NCI-H526 treated with DMSO at 0.1 percent for 48 hours (cell line): ENCODE measurements at regions not wholly inside any gene's neighbourhood (a gene's known extent, or its start where the extent isn't known, plus 50 kb on each side); places are given as distances from the start of the nearest gene placed in this dataset.
"Not testable (repeated sequence)": the region's sequence is repeated elsewhere in the genome, so short reads cannot be mapped to it uniquely, and the experiment has no call there.

Source experiments
- DNase-seq: peaks from one replicate; lab custom pipeline; 2025; lab: John Stamatoyannopoulos, UW

DNA sequence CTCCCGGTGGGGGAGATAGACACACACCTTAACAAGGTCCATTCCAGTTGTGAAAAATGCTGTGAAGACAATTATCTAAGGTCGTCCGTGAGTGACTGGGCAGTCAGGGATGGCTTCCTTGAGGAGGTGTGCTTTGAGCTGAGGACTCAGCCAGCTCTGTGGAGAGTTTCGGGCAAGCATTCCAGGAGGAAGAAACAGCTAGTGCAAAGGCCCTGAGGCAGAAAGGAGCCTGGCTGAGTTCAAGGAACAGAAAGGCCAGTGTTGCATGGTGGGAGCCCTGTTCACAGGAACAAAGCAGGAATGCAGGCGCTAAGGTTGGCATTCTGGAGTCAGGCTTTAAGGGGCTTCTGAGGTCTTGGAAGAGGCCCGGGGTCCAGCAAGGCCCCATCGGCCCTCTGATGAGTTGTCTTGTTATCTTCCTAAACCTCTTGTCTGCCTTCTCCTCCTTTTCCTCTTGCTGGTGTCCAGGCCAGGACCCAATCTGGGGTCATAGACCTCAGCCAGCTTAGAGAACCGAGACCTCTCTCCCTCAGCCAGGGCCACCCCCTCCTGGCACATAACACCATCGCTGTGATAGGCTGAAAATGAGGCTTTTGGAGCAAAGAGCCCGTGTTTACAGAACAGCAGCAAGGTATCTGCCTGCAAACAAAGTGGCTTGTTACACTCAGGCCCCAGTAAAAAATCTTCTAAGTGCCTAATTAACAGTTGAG is 270.2 kb upstream of the MVB12B start:
- DNase-seq, result no peak

DNA sequence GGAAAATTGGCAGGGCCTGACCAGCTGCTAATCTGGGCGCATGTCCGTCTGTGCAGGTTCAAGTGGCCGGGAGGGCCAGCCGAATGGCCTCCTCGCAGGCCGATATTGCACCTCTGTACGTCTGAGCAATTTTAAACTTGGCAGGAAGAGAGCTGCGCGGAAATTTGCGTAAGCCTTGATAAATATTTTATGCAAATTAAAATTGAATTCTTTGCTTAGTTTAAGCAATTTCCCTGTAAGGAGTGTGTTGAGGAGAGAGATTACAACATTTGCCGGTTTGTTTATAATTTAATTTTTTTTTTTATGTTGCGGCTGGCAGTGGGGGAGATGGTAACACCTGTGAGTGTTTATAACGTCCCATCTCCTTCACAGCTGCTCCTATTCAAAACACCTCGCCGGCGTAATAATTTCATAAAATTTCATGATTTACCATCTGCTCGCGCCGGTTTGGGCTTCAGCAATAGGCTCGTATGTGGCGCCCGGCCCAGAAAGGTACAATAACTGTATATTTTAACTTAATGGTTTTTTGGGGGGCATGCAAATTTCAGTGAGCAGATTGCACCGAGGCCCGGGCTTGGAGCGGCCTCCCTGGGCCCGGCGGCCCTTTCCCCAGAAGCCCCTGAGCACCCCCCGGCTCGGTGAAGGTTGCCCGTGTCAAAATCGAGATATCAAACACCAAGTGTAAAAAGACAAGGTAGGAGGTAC is 269.4 kb upstream of the MVB12B start:
- peak; percentile 39 for DNase-seq

DNA sequence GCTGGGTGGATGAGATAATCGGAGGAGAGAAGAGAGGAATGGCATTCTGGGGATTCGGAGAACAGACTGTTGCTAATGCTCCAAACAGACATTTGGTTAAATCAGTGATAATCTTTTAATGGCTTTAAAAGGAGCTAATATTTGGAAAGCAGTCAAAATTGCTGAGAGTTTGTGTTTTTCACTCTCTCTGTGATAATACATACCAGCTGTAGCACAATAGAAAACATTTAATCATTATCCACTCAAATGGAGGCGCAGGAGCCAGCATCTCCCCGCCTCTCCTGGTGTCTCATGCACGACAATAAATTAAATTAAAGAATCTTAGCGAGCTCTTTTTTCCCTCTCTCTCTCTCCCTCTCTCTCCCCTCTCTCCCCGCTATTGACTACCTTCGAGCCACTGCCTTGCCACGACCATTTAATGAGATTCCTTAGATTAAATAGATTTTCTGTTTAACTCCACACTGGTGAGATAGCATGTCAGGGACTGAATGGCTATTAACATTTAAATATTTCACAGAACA is 268.6 kb upstream of the MVB12B start:
- DNase-seq, result no peak

DNA sequence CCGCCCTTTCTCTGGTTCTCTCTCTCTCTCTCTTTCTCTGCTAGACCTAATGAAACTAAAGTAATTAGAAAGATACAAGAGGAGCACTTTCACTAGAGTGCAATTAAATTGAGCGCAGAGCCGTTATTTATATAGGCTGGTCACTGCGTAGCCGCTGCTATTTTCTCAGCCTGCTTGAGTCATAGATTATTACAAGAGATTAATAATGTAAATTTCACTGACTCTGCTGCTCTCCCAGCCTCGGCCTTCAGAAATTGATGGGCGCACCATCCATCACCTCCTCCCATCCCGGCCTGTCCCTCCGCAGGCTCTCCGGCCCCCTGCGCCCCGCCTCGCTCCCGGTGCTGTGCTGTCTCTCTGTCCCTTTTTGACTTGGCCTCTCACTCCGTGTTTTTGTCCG is 268.0 kb upstream of the MVB12B start:
- no peak for DNase-seq

DNA sequence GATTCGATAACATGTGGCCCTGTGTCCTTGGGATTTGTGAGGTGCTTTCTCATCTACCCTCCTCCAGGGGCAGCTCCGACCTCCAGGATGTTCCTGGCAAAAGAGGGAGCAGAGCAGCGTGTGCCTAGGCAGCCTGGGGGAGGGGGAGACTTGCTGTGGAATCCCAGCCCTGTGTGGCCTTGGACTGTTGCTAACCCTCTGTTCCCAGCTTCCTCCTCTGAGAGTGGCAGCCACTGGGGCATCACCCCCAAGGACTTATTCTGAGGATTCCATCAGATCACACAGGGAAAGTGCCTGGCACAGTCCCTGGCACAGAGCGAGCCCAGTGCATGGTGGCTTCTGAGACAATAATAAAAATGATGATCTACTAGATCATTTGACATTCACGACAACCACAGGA is 265.1 kb upstream of the MVB12B start:
- DNase-seq, result no peak

DNA sequence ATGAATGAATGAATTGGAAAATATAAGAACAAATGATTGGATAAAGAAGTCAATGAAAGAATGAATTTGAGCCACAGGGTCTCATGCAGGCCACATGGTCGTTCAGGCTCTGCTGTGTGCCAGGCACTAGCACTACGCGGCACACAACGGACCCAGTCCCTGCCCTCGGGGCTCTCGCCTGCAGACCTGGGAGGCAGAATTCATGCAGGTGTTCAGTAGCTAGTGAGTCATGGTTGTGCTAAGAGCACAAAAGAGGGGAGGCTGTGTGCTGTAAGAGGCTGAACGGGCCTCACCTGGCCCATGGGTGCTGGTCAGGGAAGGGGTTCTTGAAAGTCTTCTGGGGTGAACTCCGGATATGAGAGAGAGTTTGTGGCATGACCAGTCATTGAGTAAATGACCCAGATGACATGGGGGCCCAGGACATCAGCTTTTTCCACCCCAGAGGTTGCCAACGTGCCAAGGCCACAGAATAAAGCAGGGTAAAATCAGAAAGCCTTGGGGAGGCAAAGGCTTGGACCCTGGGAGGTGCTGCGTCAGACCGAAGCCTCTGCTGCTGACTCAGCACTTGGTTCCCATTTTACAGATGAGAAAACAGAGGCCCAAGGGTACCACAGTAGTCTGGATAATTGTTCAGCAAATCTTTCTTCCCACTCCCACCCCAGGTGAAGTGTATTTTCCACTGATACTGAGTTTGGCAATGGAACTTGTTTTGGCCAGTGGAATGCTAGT is 264.3 kb upstream of the MVB12B start:
- no peak for DNase-seq

DNA sequence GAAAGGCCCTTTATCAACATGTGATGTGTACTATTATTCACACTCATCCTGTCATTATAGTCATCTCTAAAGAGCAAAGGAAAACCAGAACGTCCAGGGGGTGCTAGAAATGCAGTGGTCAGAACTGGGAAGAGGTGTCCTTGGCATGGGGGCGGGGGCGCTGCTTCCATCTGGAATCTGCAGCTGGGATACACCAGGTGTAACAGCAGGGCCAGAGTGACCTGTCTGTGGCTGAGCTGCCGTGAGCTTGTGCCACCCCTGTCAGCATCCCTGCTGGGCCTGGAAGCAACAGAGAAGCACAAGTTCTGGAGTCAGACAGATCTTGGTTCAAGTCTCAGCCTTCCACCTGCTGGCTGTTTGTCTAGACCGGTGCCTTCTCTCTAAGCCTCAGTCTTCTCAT is 263.3 kb upstream of the MVB12B start:
- no peak for DNase-seq

DNA sequence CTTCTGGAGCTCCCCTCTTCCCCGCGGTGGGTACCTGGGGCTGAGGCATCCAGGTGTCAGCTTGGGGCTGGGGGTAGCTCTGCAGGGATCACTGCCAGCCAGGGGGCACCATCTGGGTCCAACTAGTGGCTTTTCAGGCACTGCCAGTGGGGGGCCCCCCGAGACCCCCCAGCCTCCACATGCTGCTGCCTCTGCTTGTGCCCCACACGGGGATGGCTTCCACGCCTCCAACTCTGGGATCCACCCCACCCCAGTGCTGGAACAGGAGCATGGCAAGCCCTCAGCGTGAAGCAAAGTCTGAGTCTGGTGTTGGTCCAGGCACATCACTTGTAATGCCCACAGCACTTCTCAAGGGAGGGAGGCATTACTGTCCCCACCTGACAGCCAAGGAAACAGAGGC is 260.5 kb upstream of the MVB12B start:
- DNase-seq, result no peak

DNA sequence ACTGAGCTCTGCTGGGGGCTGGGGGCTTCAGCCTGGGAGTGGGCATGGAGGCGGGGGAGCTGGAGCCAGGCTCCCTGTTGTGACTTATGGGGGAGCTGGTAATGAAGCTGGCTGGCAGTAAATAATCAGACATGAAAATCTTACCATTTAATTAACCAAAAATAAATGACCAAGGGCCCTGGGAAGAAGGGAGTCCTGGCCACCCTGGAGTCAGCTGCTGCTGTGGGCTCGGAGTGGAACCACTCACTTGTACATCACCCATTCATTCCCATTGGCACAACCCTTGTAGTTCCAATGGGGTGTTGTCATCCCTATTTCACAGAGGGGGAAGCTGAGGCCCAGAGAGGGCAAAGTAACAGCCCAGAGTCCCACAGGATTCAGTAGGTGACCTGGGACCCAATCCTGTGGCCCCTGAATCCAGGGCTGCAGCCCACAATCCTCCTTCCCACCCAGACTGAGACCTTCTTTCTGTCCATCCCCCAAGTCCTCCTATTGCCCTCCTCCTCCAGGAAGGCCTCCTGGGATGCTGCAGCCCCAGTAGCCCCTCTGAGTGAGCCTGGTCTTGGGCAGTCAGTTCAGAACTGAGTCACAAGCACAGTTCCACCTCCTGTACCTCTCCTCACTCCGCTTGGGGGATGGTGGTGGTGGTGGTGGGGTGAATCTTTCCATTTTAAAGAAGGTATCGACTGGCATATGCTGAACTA is 259.4 kb upstream of the MVB12B start:
- no peak for DNase-seq

DNA sequence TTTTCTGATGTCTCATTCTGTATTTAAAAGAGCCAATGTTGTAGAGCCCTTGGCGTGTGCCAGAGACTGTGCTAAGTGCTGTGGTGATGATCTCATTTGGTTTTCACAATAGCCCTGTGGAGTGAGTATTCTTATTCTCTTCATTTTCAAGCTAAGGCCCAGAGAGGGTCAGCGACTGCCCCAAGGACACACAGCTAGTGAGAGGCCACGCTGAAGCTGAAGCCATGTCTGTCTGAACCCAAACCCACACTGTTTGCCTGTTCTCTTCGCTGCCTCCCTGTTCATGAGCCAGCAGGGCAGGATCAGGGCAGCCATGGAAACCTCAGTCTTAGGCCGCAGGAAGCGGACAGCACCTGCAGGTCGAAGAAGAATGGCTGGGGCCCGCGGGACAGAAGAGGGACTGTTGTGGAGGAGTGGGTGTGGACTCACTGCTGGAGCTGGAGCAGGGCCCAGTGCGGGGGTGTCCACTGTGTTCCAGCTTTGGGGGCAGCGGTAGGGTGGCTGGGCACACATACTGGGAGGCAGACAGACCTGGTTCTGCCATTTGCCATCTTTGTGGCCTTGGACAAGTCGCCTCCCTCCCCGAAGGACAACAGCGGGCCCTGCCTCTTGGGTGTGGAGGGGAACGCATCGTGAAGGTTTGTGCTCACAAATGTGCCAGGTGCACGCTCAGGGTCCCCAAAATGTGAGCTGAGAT is 257.9 kb upstream of the MVB12B start:
- DNase-seq, result no peak

DNA sequence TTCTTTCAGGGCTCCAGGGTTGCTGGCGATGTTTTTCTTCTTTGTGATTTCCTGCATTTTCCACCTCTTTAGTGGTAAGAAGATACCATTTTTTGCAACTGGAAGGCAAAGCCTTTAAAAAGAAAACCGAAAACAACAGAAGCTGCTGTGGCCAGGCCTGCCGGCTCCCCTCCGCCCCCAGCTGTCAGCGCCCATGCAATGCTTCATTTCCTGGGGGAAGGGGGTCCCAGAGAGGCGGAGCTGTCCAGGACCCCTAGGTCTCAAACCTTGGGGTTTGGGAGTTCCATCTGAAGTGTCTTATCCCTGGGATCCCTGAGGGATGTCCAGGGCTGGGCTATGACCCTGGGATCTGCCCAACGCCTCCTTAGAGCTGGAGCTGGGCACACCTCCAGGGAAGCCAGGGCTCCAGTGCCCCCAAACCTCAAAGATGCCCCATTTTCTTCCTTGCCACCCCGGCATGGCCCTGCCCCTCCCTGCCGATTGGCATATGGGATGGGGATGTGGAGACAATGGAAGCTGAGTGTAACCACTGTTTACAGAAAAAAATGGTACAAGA is 257.2 kb upstream of the MVB12B start:
- no peak for DNase-seq

DNA sequence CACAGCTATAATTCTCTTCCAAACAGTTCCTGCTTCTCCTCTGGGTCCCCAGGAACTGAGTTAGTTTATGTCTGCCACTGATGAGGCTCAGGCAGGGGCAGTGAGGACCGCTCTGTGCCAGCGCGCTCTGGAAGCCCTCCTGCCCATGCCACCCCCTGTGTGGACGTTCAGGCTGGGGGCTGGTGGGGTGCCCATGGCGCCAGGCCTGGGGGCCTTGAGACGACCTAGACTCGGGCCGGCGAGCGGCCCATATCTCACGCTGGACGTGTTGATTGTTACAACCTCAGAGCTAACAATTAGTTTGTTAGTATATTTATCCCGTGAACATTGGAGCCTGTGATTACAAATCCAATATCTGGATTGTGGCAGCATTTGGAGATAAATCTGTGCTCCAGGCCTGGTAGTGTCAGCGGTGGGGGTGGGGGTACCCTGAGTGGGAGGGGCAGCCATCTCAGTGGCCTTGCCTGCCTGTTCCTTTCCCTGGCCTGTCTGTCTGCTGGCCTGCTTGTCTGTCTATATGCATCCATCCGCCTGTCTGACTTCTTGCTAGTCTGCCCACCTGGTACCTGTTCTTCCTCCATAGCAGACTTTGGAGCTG is 256.5 kb upstream of the MVB12B start:
- DNase-seq, result no peak

DNA sequence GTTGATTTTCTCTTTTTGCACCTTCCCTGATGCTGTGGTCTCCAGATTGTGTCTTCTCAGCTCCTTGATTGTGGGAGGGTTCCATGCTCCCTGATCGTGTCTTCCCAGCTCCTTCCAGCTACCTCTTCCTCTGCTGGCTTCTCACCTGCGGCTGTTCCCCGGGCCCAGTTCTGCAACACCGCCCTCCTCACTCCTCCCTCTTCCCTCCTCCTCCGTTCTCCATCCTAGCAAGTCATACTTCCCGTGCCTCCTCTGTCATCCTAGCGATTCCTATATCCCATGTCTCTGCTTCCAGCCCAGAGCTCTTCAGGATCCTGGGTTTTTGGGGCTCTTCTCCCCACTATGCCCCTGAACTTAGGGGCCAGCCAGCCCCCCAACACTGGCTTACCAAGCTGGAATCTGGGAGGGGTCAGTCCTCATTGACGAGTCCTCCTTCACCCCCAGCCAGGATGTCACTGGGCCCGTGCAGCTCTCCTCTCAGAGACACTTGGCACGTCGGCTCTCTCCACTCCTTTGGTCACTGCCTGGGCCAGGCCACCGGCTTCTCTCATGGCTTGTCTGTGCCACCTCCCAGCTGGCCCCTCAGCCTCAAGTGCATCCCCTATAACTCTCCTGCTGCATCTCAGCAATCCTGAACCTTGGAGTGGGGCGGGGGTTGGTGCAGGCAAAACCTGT is 255.4 kb upstream of the MVB12B start:
- no peak for DNase-seq

DNA sequence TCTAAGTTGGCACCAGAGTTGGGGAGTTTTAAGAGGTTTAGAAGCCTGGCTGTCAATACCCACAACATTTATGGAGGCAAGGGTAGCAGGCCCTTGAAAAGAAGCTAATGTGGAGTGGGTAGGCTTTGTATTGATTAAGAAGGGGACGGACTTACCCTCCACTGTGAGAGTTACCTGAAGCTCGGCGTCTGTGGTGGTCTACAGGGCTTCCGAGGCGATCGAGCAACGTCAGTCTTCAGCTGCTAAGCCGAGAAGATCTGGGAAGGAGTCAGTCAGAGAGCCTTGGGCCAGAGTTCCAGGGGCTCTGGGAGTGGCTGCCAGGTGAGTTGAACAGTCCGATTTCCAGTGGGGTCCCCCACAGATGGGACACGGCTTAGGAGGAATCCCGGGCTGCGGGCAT is 249.0 kb upstream of the MVB12B start:
- not testable (repeated sequence) for DNase-seq

DNA sequence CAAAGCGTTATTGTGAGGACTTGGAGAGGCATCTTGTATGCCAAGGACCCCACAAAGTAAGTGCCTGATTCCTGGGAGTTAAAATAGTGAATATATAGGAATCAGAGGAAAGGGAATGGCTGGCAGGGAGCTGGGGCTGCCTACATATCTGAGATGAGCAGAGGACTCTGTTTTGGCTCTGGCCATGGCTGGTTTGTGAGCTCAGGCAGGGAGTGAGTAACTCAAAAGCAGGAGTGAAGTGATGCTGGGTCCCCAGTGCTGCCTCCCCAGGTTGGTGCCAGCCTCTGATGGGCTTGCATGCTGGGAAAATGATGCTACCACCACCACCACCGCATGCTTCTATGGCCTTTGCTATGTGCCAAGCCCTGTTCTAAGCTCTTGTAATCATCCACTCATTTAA is 246.0 kb upstream of the MVB12B start:
- DNase-seq, result no peak

DNA sequence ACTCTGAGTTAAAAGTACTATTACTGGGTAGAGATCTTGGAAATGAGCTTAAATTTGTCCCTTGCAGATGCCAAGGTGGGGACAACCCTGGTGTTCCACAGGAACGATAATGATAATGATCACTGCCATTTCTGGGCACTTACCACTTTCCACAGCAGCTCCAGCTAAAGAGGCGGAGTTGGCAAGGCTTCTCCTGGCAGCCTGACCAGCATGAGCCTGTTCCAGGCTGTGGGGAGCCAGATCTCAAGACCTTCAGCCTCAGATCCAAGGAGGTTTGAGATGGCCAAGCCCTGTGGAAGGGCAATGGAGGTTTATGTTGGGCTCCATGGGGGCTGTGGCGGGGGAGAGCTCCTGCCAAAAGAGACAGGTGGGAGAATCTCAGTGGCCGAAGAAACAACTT is 244.9 kb upstream of the MVB12B start:
- DNase-seq, result no peak

DNA sequence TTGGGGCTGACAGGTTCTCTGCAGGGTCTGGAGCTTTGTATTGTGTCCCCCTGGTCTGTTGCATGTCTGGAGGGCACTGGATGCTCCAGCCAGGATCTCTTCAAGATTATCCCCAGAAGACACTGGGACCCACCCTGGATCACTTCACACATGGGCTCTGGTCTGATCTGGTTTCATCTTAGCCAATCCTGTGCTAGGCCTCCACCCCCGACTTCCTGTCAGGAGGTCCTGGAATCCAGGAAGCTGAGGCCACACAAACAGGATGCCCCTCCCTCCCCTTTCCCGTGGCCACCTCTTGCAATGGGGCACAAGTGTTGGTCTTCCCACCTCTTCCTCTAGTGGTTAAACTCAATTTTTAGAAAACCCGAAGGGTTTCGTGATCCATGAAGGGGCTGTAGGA is 242.6 kb upstream of the MVB12B start:
- no peak for DNase-seq

DNA sequence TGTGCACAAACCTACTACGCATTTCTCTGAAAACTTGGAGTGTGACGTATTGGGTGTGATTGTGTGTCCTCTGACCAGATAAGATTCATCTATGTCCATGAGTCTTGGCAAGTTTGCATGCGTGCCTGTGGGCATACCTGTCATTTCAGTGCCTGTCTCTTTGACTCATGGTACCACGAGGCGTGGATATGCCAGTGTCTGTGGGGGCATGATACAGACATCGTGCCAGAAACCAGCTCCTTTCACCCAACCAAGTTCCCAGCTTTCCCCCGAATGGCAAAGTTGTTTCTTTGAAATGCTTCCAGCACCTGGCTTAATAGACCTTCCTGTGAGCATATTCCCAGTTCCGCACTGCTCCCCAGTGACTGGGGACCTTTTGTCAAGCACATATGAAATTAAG is 241.9 kb upstream of the MVB12B start:
- no peak for DNase-seq

DNA sequence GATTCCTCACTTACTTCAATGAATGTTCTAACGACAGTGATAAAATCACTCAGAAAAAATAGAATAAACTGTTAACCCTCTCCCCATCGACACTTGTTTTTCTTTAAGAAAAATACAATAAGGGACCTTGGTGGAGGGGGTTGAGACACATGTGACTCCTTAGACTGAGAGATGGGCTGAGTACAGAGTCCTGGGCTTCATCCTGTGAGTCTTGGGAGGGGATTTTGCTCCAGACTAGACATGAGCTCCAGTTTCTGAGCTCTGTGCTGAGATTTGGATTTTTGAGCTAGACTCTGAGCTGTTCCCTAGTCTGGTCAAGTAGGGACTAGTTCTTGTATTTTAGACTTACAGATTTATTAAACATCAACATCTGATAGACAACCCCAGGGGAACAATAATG is 241.5 kb upstream of the MVB12B start:
- no peak for DNase-seq

DNA sequence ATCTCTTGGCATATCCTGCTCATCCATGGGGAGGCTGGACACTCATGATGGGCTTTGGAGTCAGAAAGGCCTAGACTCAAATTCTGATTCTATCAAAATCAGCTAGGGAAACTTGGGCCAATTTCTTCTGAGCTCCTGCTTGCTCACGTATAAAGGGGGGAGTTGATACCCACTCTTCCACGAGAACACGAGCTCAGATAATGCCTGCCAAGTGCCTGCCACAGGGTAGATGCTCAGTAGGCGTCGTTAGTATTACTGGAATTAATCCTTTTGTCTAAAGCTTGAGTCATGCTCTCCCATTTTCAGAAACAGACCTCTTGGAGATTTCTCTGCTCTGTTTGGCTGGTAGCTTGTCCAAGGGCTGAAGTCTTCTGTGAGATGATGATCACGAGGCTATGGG is 238.3 kb upstream of the MVB12B start:
- no peak for DNase-seq

DNA sequence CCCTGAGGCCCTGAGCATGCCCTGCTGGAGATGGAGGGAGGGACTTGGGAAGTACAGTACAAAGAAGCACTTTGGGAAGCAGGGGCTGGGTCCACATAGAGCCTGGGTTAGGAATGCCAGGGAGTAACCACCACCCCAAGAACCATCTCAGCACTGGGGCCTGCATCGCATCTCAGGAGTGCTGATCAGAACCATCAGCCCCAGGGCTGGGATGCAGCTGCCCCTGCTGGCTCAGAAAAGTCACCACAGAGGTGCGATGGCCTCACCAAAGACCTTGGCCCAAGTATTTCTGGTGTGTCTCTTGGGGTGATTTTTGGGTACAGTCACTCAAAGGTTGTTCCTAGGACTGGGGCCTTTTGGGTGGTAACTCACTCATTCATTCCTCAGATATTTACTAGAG is 236.8 kb upstream of the MVB12B start:
- DNase-seq, result no peak
